ENCODE measurements at regions not wholly inside any gene's neighbourhood (a gene's known extent, or its start where the extent isn't known, plus 50 kb on each side); places are given as distances from the start of the nearest gene placed in this dataset.
"Not testable (repeated sequence)": the region's sequence is repeated elsewhere in the genome, so short reads cannot be mapped to it uniquely, and the experiment has no call there.

- Histone ChIP-seq H3K36me3 (ENCODE audit: insufficient read depth, low read depth, low read length) (no peaks in the 10 kb centered on the region), H3K27me3 (ENCODE audit: insufficient read depth, low read length) (no peaks in the 10 kb centered on the region), H3K9me3 (ENCODE audit: insufficient read depth, low read depth, low read length) (no peaks in the 10 kb centered on the region), H3K4me1 (ENCODE audit: insufficient read depth, low read length) (no peaks in the 10 kb centered on the region), H3K27ac (ENCODE audit: low read length) (no peak overlapping the region), H3K9ac (ENCODE audit: low read depth, low read length) (no peak overlapping the region), H3K4me3 (ENCODE audit: low read length) (no peak overlapping the region)
Measured at GRCh38 chr12:124703856-124704255, 136.4 kb upstream of the NCOR2 start.

GRCh38 chr12:124702736-124703135, 135.3 kb upstream of the NCOR2 start:
- no peaks in the 10 kb centered on the region for H3K36me3 ChIP-seq (ENCODE audit: insufficient read depth, low read depth, low read length)
- no peak overlapping the region for H3K4me3 ChIP-seq (ENCODE audit: low read length)
- H3K9me3 ChIP-seq (ENCODE audit: insufficient read depth, low read depth, low read length): no peaks in the 10 kb centered on the region
- no peaks in the 10 kb centered on the region for H3K27me3 ChIP-seq (ENCODE audit: insufficient read depth, low read length)
- no peak overlapping the region for H3K9ac ChIP-seq (ENCODE audit: low read depth, low read length)
- no peak overlapping the region for H3K27ac ChIP-seq (ENCODE audit: low read length)
- no peaks in the 10 kb centered on the region for H3K4me1 ChIP-seq (ENCODE audit: insufficient read depth, low read length)

- Histone ChIP-seq H3K27me3 (ENCODE audit: insufficient read depth, low read length) (no peaks in the 10 kb centered on the region), H3K9ac (ENCODE audit: low read depth, low read length) (no peak overlapping the region), H3K9me3 (ENCODE audit: insufficient read depth, low read depth, low read length) (no peaks in the 10 kb centered on the region), H3K4me1 (ENCODE audit: insufficient read depth, low read length) (no peaks in the 10 kb centered on the region), H3K27ac (ENCODE audit: low read length) (no peak overlapping the region), H3K36me3 (ENCODE audit: insufficient read depth, low read depth, low read length) (no peaks in the 10 kb centered on the region), H3K4me3 (ENCODE audit: low read length) (no peak overlapping the region)
Measured at GRCh38 chr12:124700810-124701592, 133.6 kb upstream of the NCOR2 start.

- Histone ChIP-seq H3K4me1 (ENCODE audit: insufficient read depth, low read length) (no peaks in the 10 kb centered on the region), H3K9ac (ENCODE audit: low read depth, low read length) (no peak overlapping the region), H3K9me3 (ENCODE audit: insufficient read depth, low read depth, low read length) (no peaks in the 10 kb centered on the region), H3K27ac (ENCODE audit: low read length) (no peak overlapping the region), H3K4me3 (ENCODE audit: low read length) (no peak overlapping the region), H3K27me3 (ENCODE audit: insufficient read depth, low read length) (no peaks in the 10 kb centered on the region), H3K36me3 (ENCODE audit: insufficient read depth, low read depth, low read length) (no peaks in the 10 kb centered on the region)
Measured at GRCh38 chr12:124699909-124700308, 132.5 kb upstream of the NCOR2 start.

DNA sequence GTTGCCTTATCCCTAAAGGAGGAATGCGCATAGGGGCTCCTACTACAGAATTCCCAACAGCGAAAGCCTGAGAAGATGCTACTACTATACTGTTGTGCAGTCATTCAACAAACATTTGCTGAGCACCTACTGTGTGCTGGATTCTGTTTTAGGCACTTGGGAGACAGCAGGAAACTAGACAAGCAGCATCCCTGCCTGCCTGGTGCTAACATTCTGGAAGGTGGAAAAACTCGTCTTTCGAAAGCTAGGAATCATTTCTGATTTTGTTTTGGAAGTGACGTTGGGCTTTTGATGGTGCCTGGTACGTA, 131.5 kb upstream of the NCOR2 start:
- Histone ChIP-seq H3K27me3 (ENCODE audit: insufficient read depth, low read length) (no peaks in the 10 kb centered on the region), H3K36me3 (ENCODE audit: insufficient read depth, low read depth, low read length) (no peaks in the 10 kb centered on the region), H3K4me3 (ENCODE audit: low read length) (no peak overlapping the region), H3K9me3 (ENCODE audit: insufficient read depth, low read depth, low read length) (no peaks in the 10 kb centered on the region), H3K4me1 (ENCODE audit: insufficient read depth, low read length) (no peaks in the 10 kb centered on the region), H3K27ac (ENCODE audit: low read length) (no peak overlapping the region), H3K9ac (ENCODE audit: low read depth, low read length) (no peak overlapping the region)

- no peaks in the 10 kb centered on the region for H3K9me3 ChIP-seq (ENCODE audit: insufficient read depth, low read depth, low read length)
- H3K4me3 ChIP-seq (ENCODE audit: low read length): no peak overlapping the region
- no peak overlapping the region for H3K27ac ChIP-seq (ENCODE audit: low read length)
- H3K36me3 ChIP-seq (ENCODE audit: insufficient read depth, low read depth, low read length): no peaks in the 10 kb centered on the region
- no peak overlapping the region for H3K9ac ChIP-seq (ENCODE audit: low read depth, low read length)
- H3K4me1 ChIP-seq (ENCODE audit: insufficient read depth, low read length): no peaks in the 10 kb centered on the region
- no peaks in the 10 kb centered on the region for H3K27me3 ChIP-seq (ENCODE audit: insufficient read depth, low read length)
Measured at GRCh38 chr12:124698211-124698997, 131.0 kb upstream of the NCOR2 start.

DNA sequence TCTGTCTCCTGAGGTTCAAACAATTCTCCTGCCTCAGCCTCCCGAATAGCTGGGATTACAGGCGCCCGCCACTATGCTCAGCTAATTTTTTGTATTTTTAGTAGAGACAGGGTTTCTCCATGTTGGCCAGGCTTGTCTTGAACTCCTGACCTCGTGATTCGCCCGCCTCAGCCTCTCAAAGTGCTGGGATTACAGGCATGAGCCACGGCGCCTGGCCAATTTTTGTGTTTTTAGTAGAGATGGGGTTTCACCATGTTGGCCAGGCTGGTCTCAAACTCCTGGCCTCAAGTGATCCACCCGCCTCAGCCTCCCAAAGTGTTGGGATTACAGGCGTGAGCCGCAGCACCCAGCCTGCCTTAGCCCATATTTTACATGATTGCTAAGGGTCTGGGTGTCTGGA, 130.3 kb upstream of the NCOR2 start:
- not testable (repeated sequence) for H3K9me3 ChIP-seq (ENCODE audit: insufficient read depth, low read depth, low read length); H3K4me1 ChIP-seq (ENCODE audit: insufficient read depth, low read length); H3K27ac ChIP-seq (ENCODE audit: low read length); H3K36me3 ChIP-seq (ENCODE audit: insufficient read depth, low read depth, low read length); H3K4me3 ChIP-seq (ENCODE audit: low read length); H3K9ac ChIP-seq (ENCODE audit: low read depth, low read length); H3K27me3 ChIP-seq (ENCODE audit: insufficient read depth, low read length)

DNA sequence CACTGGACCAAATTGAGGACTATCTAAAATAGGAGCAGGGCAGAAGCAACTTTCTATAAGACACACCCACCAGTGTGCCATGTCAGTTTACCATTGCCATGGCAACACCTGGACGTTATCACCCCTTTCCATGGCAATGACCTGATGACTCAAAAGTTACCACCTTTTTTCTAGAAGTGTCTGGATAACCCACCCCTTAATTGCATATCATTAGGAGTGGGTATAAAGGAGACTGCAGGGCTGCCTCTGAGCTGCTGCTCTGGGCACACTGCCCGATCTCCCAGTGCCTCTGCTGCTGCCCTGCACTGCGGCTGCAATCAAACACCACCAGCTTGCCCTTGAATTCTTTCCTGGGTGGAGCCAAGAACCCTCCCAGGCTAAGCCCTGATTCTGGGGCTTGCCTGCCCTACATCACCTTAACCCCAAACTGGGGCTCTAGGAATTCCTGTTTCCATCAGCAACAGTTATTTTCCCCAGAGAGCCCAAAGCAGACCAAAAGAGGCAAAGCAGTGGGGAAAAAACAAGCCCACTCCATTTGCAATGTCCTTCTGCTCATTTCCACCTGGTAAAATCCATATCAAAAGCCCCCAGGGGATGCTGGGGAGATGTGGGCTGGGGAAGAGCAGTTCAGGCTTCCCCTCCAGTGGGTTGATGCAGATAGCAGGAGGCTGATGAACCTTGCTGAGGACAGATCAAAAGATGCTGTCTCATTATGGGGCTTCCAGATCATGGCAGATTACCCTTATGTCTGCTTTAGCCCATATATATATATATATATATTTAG, 129.5 kb upstream of the NCOR2 start:
- no peaks in the 10 kb centered on the region for H3K27me3 ChIP-seq (ENCODE audit: insufficient read depth, low read length)
- H3K4me1 ChIP-seq (ENCODE audit: insufficient read depth, low read length): no peaks in the 10 kb centered on the region
- no peak overlapping the region for H3K9ac ChIP-seq (ENCODE audit: low read depth, low read length)
- no peaks in the 10 kb centered on the region for H3K36me3 ChIP-seq (ENCODE audit: insufficient read depth, low read depth, low read length)
- H3K4me3 ChIP-seq (ENCODE audit: low read length): no peak overlapping the region
- H3K9me3 ChIP-seq (ENCODE audit: insufficient read depth, low read depth, low read length): no peaks in the 10 kb centered on the region
- no peak overlapping the region for H3K27ac ChIP-seq (ENCODE audit: low read length)

- no peak overlapping the region; the same call in 1 of the 2 replicates for H3K9ac ChIP-seq (ENCODE audit: low read depth, low read length)
- no peaks in the 10 kb centered on the region for H3K9me3 ChIP-seq (ENCODE audit: insufficient read depth, low read depth, low read length)
- H3K4me3 ChIP-seq (ENCODE audit: low read length): no peak overlapping the region
- H3K27ac ChIP-seq (ENCODE audit: low read length): no peak overlapping the region
- no peaks in the 10 kb centered on the region for H3K36me3 ChIP-seq (ENCODE audit: insufficient read depth, low read depth, low read length)
- no peaks in the 10 kb centered on the region for H3K4me1 ChIP-seq (ENCODE audit: insufficient read depth, low read length)
- H3K27me3 ChIP-seq (ENCODE audit: insufficient read depth, low read length): no peaks in the 10 kb centered on the region
Measured at GRCh38 chr12:124695861-124696260, 128.4 kb upstream of the NCOR2 start.

- Histone ChIP-seq H3K36me3 (ENCODE audit: insufficient read depth, low read depth, low read length) (no peaks in the 10 kb centered on the region), H3K9me3 (ENCODE audit: insufficient read depth, low read depth, low read length) (no peaks in the 10 kb centered on the region), H3K4me1 (ENCODE audit: insufficient read depth, low read length) (no peaks in the 10 kb centered on the region), H3K9ac (ENCODE audit: low read depth, low read length) (no peak overlapping the region), H3K4me3 (ENCODE audit: low read length) (no peak overlapping the region), H3K27me3 (ENCODE audit: insufficient read depth, low read length) (no peaks in the 10 kb centered on the region), H3K27ac (ENCODE audit: low read length) (no peak overlapping the region)
Measured at GRCh38 chr12:124694846-124695497, 127.6 kb upstream of the NCOR2 start.

- Histone ChIP-seq H3K9ac (ENCODE audit: low read depth, low read length) (no peak overlapping the region), H3K36me3 (ENCODE audit: insufficient read depth, low read depth, low read length) (no peaks in the 10 kb centered on the region), H3K9me3 (ENCODE audit: insufficient read depth, low read depth, low read length) (no peaks in the 10 kb centered on the region), H3K27ac (ENCODE audit: low read length) (no peak overlapping the region), H3K27me3 (ENCODE audit: insufficient read depth, low read length) (no peaks in the 10 kb centered on the region), H3K4me3 (ENCODE audit: low read length) (no peak overlapping the region), H3K4me1 (ENCODE audit: insufficient read depth, low read length) (no peaks in the 10 kb centered on the region)
Measured at GRCh38 chr12:124694250-124694649, 126.8 kb upstream of the NCOR2 start.

Measured in iPS-20b (cell line).